HCT116 (cell line): ENCODE measurements at regions not wholly inside any gene's neighbourhood (a gene's known extent, or its start where the extent isn't known, plus 50 kb on each side); places are given as distances from the start of the nearest gene placed in this dataset.

Experiments
- ATAC-seq: fragments of 200-7000 bp; cut with Tn5 transposase; 2 replicates; pipeline ENCODE4 v1.9.1; 2020; ENCODE audit warnings: mild to moderate bottlenecking, moderate library complexity
- BruUV-seq: library from RNA; stranded (reverse); fragments of 400-500 nt; replicated peaks from 2 replicates; lab custom pipeline; 2021; lab: Mats Ljungman, UMichigan
- CTCF ChIA-PET: fragments of 300-600 bp; sonication (Branson Sonifier 250); formaldehyde crosslinking; loops from one replicate; lab custom pipeline; 2021; ENCODE audit warnings: antibody characterized with exemption; lab: Charles Lee
- POLR2A ChIA-PET: fragments of 300-600, 350-600 bp; sonication (Branson Sonifier 250); formaldehyde crosslinking; loops from one replicate; lab custom pipeline; 2021; ENCODE audit warnings: antibody characterized with exemption; lab: Charles Lee
- RAD21 ChIA-PET, 2 experiments: fragments of 300-600 bp; sonication (Branson Sonifier 250); formaldehyde crosslinking; loops; one replicate each; lab custom pipeline; 2023; ENCODE audit warnings: low total read pairs in 2 of 2; ENCODE audit not compliant: uncharacterized antibody in 2 of 2, unreplicated experiment in 2 of 2, low non-redundant PET in 1 of 2; lab: Charles Lee
- DNase-seq: peaks from one replicate; pipeline ENCODE4 v3.0.0-alpha.2; 2010; ENCODE audit warnings: low read depth, low spot score
- H2AFZ ChIP-seq: fragments of 200-600 bp; shearing (Covaris generic), sonication (generic); 2 replicates; pipeline ENCODE4 v1.6.1; 2017; ENCODE audit warnings: low read depth, mixed run types, mixed read lengths, antibody characterized with exemption, low read length; ENCODE audit not compliant: poor library complexity, severe bottlenecking
- H3K27ac ChIP-seq: 2 replicates; pipeline ENCODE4 v1.5.1; 2012; ENCODE audit warnings: low read depth, low read length
- H3K27me3 ChIP-seq: fragments of 200-600 bp; sonication (generic); 2 replicates; pipeline ENCODE4 v1.6.1; 2016; ENCODE audit warnings: mixed run types, low read length, mixed read lengths; ENCODE audit not compliant: insufficient read depth
- H3K36me3 ChIP-seq, 2 experiments: fragments of 200-500 bp in 1 of 2; fragments of 200-600 bp in 1 of 2; sonication (Bioruptor generic) in 1 of 2; sonication (generic) in 1 of 2; 2 replicates each; pipeline versions ENCODE4 v1.5.1 to v1.6.1; 2014 to 2016; ENCODE audit warnings: low read length in 2 of 2, inconsistent platforms in 1 of 2, mixed read lengths in 1 of 2, mixed run types in 1 of 2; ENCODE audit not compliant: insufficient read depth in 2 of 2, control insufficient read depth in 1 of 2
- H3K4me1 ChIP-seq, 2 experiments: fragments of 200-600 bp in 1 of 2; sonication (generic) in 1 of 2; 2 replicates each; pipeline versions ENCODE4 v1.5.1 to v1.6.1; 2012 to 2017; ENCODE audit warnings: low read length in 2 of 2, inconsistent platforms in 1 of 2, mild to moderate bottlenecking in 1 of 2, mixed read lengths in 1 of 2, mixed run types in 1 of 2, moderate library complexity in 1 of 2; ENCODE audit not compliant: insufficient read depth in 2 of 2, control insufficient read depth in 1 of 2
- H3K4me2 ChIP-seq: fragments of 200-600 bp; sonication (generic); 2 replicates; pipeline ENCODE4 v1.6.1; 2017; ENCODE audit warnings: mixed run types, low read length, mixed read lengths
- H3K4me3 ChIP-seq, 2 experiments: fragments of 200-600 bp in 1 of 2; sonication (generic) in 1 of 2; replicated peaks in 1 of 2; 2 replicates each; pipeline ENCODE4 v1.5.1; 2011 to 2016; ENCODE audit warnings: low read length in 2 of 2, control low read depth in 1 of 2, low read depth in 1 of 2, mild to moderate bottlenecking in 1 of 2, mixed read lengths in 1 of 2, mixed run types in 1 of 2
- H3K79me2 ChIP-seq: fragments of 200-600 bp; sonication (generic); 2 replicates; pipeline ENCODE4 v1.6.1; 2017; ENCODE audit warnings: mild to moderate bottlenecking, mixed run types, low read length, moderate library complexity, mixed read lengths; ENCODE audit not compliant: insufficient read depth
- H3K9ac ChIP-seq: fragments of 200-600 bp; sonication (generic); 2 replicates; pipeline ENCODE4 v1.6.1; 2016; ENCODE audit warnings: low read length, mixed read lengths
- H3K9me2 ChIP-seq: fragments of 200-600 bp; sonication (generic), shearing (Covaris generic); 2 replicates; pipeline ENCODE4 v1.6.1; 2017; ENCODE audit warnings: mixed run types, mild to moderate bottlenecking, moderate library complexity; ENCODE audit not compliant: insufficient read depth
- H3K9me3 ChIP-seq, 2 experiments: fragments of 200-500 bp in 1 of 2; fragments of 200-600 bp in 1 of 2; sonication (Bioruptor generic) in 1 of 2; sonication (generic) in 1 of 2; 2 replicates each; pipeline ENCODE4 v1.6.1; 2014 to 2017; ENCODE audit warnings: low read length in 2 of 2, mixed read lengths in 2 of 2, inconsistent platforms in 1 of 2, low read depth in 1 of 2, mild to moderate bottlenecking in 1 of 2, mixed run types in 1 of 2, moderate library complexity in 1 of 2; ENCODE audit not compliant: control insufficient read depth in 1 of 2, insufficient read depth in 1 of 2
- H4K20me1 ChIP-seq: fragments of 200-600 bp; sonication (generic), shearing (Covaris generic); 2 replicates; pipeline ENCODE4 v1.6.1; 2017; ENCODE audit warnings: mixed run types, mild to moderate bottlenecking, moderate library complexity; ENCODE audit not compliant: insufficient read depth
- CBX3 ChIP-seq: IDR thresholded peaks from 2 replicates; pipeline ENCODE4 v1.6.1; 2012; ENCODE audit warnings: low read depth
- ELF1 ChIP-seq: IDR thresholded peaks from 2 replicates; pipeline ENCODE4 v1.6.1; 2012; ENCODE audit warnings: low read depth, borderline replicate concordance
- EZH2 ChIP-seq: fragments of 200-600 bp; sonication (generic); IDR thresholded peaks from 2 replicates; pipeline ENCODE4 v1.6.1; 2017; ENCODE audit warnings: antibody characterized with exemption, mixed run types
- EZH2phosphoT487 ChIP-seq: fragments of 200-600 bp; IDR thresholded peaks from 2 replicates; pipeline ENCODE4 v1.6.1; 2018; ENCODE audit warnings: antibody characterized with exemption, borderline replicate concordance
- FOSL1 ChIP-seq: IDR thresholded peaks from 2 replicates; pipeline ENCODE4 v1.6.1; 2012; ENCODE audit warnings: low read depth
- JUND ChIP-seq: IDR thresholded peaks from 2 replicates; pipeline ENCODE4 v1.6.1; 2012
- POLR2AphosphoS5 ChIP-seq: IDR thresholded peaks from 2 replicates; pipeline ENCODE4 v1.6.1; 2011; ENCODE audit warnings: mild to moderate bottlenecking, low read depth, low read length, moderate library complexity
- REST ChIP-seq: IDR thresholded peaks from 2 replicates; pipeline ENCODE4 v1.6.1; 2012; ENCODE audit warnings: low read depth
- SP1 ChIP-seq: IDR thresholded peaks from 2 replicates; pipeline ENCODE4 v1.6.1; 2012; ENCODE audit warnings: low read depth
- TCF7L2 ChIP-seq: IDR thresholded peaks from 2 replicates; pipeline ENCODE4 v1.7.0; 2011; ENCODE audit warnings: borderline replicate concordance, inconsistent platforms; ENCODE audit not compliant: insufficient read depth, insufficient read length; ENCODE audit errors: extremely low read depth
- ZBTB33 ChIP-seq: IDR thresholded peaks from 2 replicates; pipeline ENCODE4 v1.6.1; 2011; ENCODE audit warnings: mild to moderate bottlenecking, low read length, moderate library complexity; ENCODE audit not compliant: insufficient replicate concordance; ENCODE audit errors: extremely low read depth
- intact Hi-C: fragments of 100-400 bp; cut with micrococcal nuclease; formaldehyde crosslinking; loops from 2 replicates; pipeline ENCODE4 v1.10.0; 2022

- Histone ChIP-seq H3K4me1 (no peaks in the 10 kb centered on the region), H3K4me2 (no peak overlapping the region), H3K27me3 (no peaks in the 10 kb centered on the region), H3K9ac (no peak overlapping the region), H3K79me2 (no peaks in the 10 kb centered on the region), H3K9me2 (no peaks in the 10 kb centered on the region), H3K4me3 (no peak overlapping the region), H4K20me1 (no peaks in the 10 kb centered on the region), H3K27ac (no peak overlapping the region), H3K36me3 (no peaks in the 10 kb centered on the region), H2AFZ (no peak overlapping the region), H3K9me3 (no peaks in the 10 kb centered on the region)
- no peak for TF ChIP-seq ZBTB33
- no peak for TF ChIP-seq REST
- no peak for TF ChIP-seq ELF1
- TF ChIP-seq POLR2AphosphoS5: no peak
- no peak for TF ChIP-seq EZH2
- no peak for TF ChIP-seq EZH2phosphoT487
- no peak for TF ChIP-seq TCF7L2
- TF ChIP-seq SP1: no peak
- TF ChIP-seq CBX3: no peak
- TF ChIP-seq FOSL1: no peak
- no peak for TF ChIP-seq JUND
- BruUV-seq: no TSS peak
- RAD21 ChIA-PET: no interaction called here
- intact Hi-C loops: no loop called here
- DNase-seq: no peak
- POLR2A ChIA-PET: no interaction called here
- CTCF ChIA-PET: interaction anchor here (1.0 kb wide), 1 partner anchor 15 kb away, joined by 3 read pairs; no protein-coding TSS in a partner anchor
- no peak for ATAC-seq
Measured at GRCh38 chr4:127414951-127415606, 217.7 kb upstream of the INTU start.
